HK-2 (cell line): ENCODE measurements at regions not wholly inside any gene's neighbourhood (a gene's known extent, or its start where the extent isn't known, plus 50 kb on each side); places are given as distances from the start of the nearest gene placed in this dataset.
"Not testable (repeated sequence)": the region's sequence is repeated elsewhere in the genome, so short reads cannot be mapped to it uniquely, and the experiment has no call there.

Source experiments
- DNase-seq: peaks from one replicate; pipeline ENCODE4 v3.0.0-alpha.2; 2018; ENCODE audit not compliant: unreplicated experiment

- no peak for DNase-seq
These were observed 186.3 kb upstream of the VSTM2A start for GRCh38 chr7:54355842-54356241.

- DNase-seq = no peak
These were observed 181.9 kb upstream of the VSTM2A start for GRCh38 chr7:54360075-54360840.

GRCh38 chr7:54390565-54390964 is 151.6 kb upstream of the VSTM2A start:
- DNase-seq = no peak

GRCh38 chr7:54392935-54393334 is 149.2 kb upstream of the VSTM2A start:
- no peak for DNase-seq

- no peak for DNase-seq
These were observed 147.3 kb upstream of the VSTM2A start for GRCh38 chr7:54394834-54395233.

- no peak for DNase-seq
These were observed 144.2 kb upstream of the VSTM2A start for GRCh38 chr7:54397836-54398612.

GRCh38 chr7:54398863-54399262 is 143.3 kb upstream of the VSTM2A start:
- no peak for DNase-seq

GRCh38 chr7:54409917-54410316 is 132.3 kb upstream of the VSTM2A start:
- DNase-seq = no peak

- DNase-seq = no peak
These were observed 125.5 kb upstream of the VSTM2A start for GRCh38 chr7:54416678-54417077.

- no peak for DNase-seq
These were observed 123.0 kb upstream of the VSTM2A start for GRCh38 chr7:54419209-54419608.

GRCh38 chr7:54426406-54426805 is 115.8 kb upstream of the VSTM2A start:
- DNase-seq = no peak

- no peak for DNase-seq
These were observed 113.1 kb upstream of the VSTM2A start for GRCh38 chr7:54429111-54429510.

GRCh38 chr7:54439391-54439790 is 102.8 kb upstream of the VSTM2A start:
- no peak for DNase-seq

- DNase-seq = not testable (repeated sequence)
These were observed 98.0 kb upstream of the VSTM2A start for GRCh38 chr7:54444046-54444686.

GRCh38 chr7:54453168-54453567 is 89.0 kb upstream of the VSTM2A start:
- DNase-seq = not testable (repeated sequence)

- not testable (repeated sequence) for DNase-seq
These were observed 87.5 kb upstream of the VSTM2A start for GRCh38 chr7:54454700-54455099.

- DNase-seq = no peak
These were observed 77.1 kb upstream of the VSTM2A start for GRCh38 chr7:54465095-54465494.

GRCh38 chr7:54469740-54470139 is 72.4 kb upstream of the VSTM2A start:
- DNase-seq = no peak

GRCh38 chr7:54476609-54477008 is 65.6 kb upstream of the VSTM2A start:
- no peak for DNase-seq

GRCh38 chr7:54477083-54477482 is 65.1 kb upstream of the VSTM2A start:
- no peak for DNase-seq

- DNase-seq = no peak
These were observed 58.7 kb upstream of the VSTM2A start for GRCh38 chr7:54483523-54483922.

GRCh38 chr7:54485044-54485443 is 57.1 kb upstream of the VSTM2A start:
- no peak for DNase-seq
